Natural killer cell (primary cell): ENCODE measurements at regions not wholly inside any gene's neighbourhood (a gene's known extent, or its start where the extent isn't known, plus 50 kb on each side); places are given as distances from the start of the nearest gene placed in this dataset.

ENCODE experiments used
- ATAC-seq, 3 donors: fragments of 150-1000 bp in 2 of 3; fragments of 200-7000 bp in 1 of 3; cut with Tn5 transposase; 1 replicate in 1 of 3; 2 replicates in 2 of 3; pipeline ENCODE4 v1.10.0; 2021; ENCODE audit warnings: mild to moderate bottlenecking in 2 of 3, moderate library complexity in 2 of 3
- DNase-seq, 2 donors: peaks; one replicate each; pipeline versions ENCODE4 v3.0.0 to v3.0.0-alpha.2; 2013 to 2021; ENCODE audit warnings: mixed read lengths in 1 of 2
- H3K27ac ChIP-seq: one replicate; pipeline ENCODE4 v1.5.1; 2013; ENCODE audit warnings: mild to moderate bottlenecking, low read length
- H3K27me3 ChIP-seq: one replicate; pipeline ENCODE4 v1.6.1; 2013; ENCODE audit warnings: low read length; ENCODE audit not compliant: control insufficient read depth, insufficient read depth
- H3K36me3 ChIP-seq: one replicate; pipeline ENCODE4 v1.6.1; 2013; ENCODE audit warnings: low read length; ENCODE audit not compliant: control insufficient read depth, insufficient read depth
- H3K4me1 ChIP-seq: one replicate; pipeline ENCODE4 v1.6.1; 2013; ENCODE audit warnings: low read length; ENCODE audit not compliant: control insufficient read depth, insufficient read depth
- H3K4me3 ChIP-seq: one replicate; pipeline ENCODE4 v1.5.1; 2013; ENCODE audit warnings: low read length
- H3K9me3 ChIP-seq: one replicate; pipeline ENCODE4 v1.6.1; 2013; ENCODE audit warnings: low read length; ENCODE audit not compliant: control insufficient read depth, insufficient read depth
- H3K27ac Mint-ChIP-seq, 2 donors: one replicate each; pipeline ENCODE4 v1.8.0; 2022; ENCODE audit warnings: mild to moderate bottlenecking in 2 of 2, mixed read lengths in 2 of 2, moderate library complexity in 1 of 2
- H3K27me3 Mint-ChIP-seq, 2 donors: one replicate each; pipeline ENCODE4 v1.8.0; 2022; ENCODE audit warnings: low read depth in 2 of 2, mixed read lengths in 2 of 2
- H3K36me3 Mint-ChIP-seq: one replicate; pipeline ENCODE4 v1.8.0; 2022; ENCODE audit warnings: mixed read lengths
- H3K4me1 Mint-ChIP-seq, 2 donors: one replicate each; pipeline ENCODE4 v1.8.0; 2022; ENCODE audit warnings: mixed read lengths in 2 of 2
- H3K4me3 Mint-ChIP-seq: one replicate; pipeline ENCODE4 v1.8.0; 2022; ENCODE audit warnings: mild to moderate bottlenecking, moderate library complexity, mixed read lengths
- H3K9me3 Mint-ChIP-seq, 2 donors: one replicate each; pipeline ENCODE4 v1.8.0; 2022; ENCODE audit warnings: mixed read lengths in 2 of 2
- WGBS: methylation state at CpG from one replicate; pipeline ENCODE4 v1.1.7; 2013; ENCODE audit warnings: missing lambda C conversion rate; ENCODE audit not compliant: insufficient coverage; 5-methylcytosine and 5-hydroxymethylcytosine counted together
- intact Hi-C: fragments of 100-400 bp; cut with micrococcal nuclease; formaldehyde crosslinking; loops from one replicate; pipeline ENCODE4 v1.14.2; 2022
- TF ChIP-seq, protein P1 (sequence below): fragments of 200-600 bp; IDR thresholded peaks from one replicate; pipeline ENCODE4 v1.8.0; 2022; ENCODE audit warnings: antibody characterized with exemption

DNA sequence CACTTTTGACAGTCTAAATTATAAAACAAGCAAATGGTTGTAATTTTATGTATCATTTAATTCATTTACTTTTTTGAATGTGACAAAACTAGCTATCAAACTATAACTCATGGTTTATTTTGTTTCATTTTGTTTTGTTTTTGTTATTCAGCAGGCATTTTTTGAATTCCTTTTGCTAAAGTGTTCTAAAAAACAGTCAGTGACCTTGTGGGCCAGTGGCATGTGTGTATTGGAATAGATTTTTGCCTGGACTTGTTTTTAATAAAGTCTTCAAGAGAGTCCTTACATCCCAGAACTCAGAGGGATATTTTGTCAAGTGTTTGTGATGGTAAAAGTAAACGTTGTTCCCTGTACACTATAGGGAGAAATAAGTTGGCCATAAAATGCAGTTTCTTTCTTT is 369.7 kb upstream of the SYT1 start:
- WGBS: no CpG with 5 or more reads among the region's 1 CpG
- TF ChIP-seq, protein P1, sequence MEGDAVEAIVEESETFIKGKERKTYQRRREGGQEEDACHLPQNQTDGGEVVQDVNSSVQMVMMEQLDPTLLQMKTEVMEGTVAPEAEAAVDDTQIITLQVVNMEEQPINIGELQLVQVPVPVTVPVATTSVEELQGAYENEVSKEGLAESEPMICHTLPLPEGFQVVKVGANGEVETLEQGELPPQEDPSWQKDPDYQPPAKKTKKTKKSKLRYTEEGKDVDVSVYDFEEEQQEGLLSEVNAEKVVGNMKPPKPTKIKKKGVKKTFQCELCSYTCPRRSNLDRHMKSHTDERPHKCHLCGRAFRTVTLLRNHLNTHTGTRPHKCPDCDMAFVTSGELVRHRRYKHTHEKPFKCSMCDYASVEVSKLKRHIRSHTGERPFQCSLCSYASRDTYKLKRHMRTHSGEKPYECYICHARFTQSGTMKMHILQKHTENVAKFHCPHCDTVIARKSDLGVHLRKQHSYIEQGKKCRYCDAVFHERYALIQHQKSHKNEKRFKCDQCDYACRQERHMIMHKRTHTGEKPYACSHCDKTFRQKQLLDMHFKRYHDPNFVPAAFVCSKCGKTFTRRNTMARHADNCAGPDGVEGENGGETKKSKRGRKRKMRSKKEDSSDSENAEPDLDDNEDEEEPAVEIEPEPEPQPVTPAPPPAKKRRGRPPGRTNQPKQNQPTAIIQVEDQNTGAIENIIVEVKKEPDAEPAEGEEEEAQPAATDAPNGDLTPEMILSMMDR: no peak

DNA sequence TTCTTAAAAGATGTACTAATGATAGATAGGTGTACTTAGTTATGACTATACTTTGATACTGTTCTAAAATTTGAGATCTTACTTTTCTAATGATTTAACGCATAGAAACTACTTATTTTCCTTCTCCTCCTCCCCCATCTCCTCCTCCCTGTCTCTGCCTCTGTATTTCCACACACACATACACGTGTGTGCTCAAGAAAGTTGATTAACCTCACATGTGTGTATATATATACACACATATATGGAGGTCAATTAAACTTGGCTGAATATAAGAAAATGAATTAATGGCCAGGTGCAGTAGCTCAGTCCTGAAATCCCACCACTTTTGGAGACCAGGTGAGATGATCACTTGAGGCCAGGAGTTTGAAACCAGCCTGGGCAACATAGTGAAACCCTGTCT is 362.7 kb upstream of the SYT1 start:
- TF ChIP-seq, protein P1: no peak
- Mint-ChIP-seq H3K4me3 (no peak overlapping the region), H3K4me1 (no peaks in the 10 kb centered on the region), H3K9me3 (peaks cover 13 to 14% of the 10 kb centered on the region in 2 donors), H3K27me3 (no peaks in the 10 kb centered on the region), H3K36me3 (no peaks in the 10 kb centered on the region), H3K27ac (no peak overlapping the region)
- Histone ChIP-seq H3K36me3 (no peaks in the 10 kb centered on the region), H3K4me1 (no peaks in the 10 kb centered on the region), H3K9me3 (no peaks in the 10 kb centered on the region), H3K27ac (no peak overlapping the region), H3K4me3 (no peak overlapping the region), H3K27me3 (no peaks in the 10 kb centered on the region)
- WGBS: 83% methylated on average over 1 of the region's 2 CpGs
- DNase-seq: no peak
- intact Hi-C loops: no loop called here
- ATAC-seq: no peak

More for the DNA sequence above, 369.7 kb upstream of the SYT1 start:
- Mint-ChIP-seq H3K9me3 (peaks cover 8 to 11% of the 10 kb centered on the region in 2 donors), H3K27ac (no peak overlapping the region), H3K27me3 (no peaks in the 10 kb centered on the region), H3K4me1 (no peaks in the 10 kb centered on the region), H3K4me3 (no peak overlapping the region), H3K36me3 (no peaks in the 10 kb centered on the region)
- Histone ChIP-seq H3K9me3 (no peaks in the 10 kb centered on the region), H3K4me1 (no peaks in the 10 kb centered on the region), H3K36me3 (no peaks in the 10 kb centered on the region), H3K27ac (no peak overlapping the region), H3K27me3 (no peaks in the 10 kb centered on the region), H3K4me3 (no peak overlapping the region)
- intact Hi-C loops: no loop called here
- no peak for DNase-seq
- no peak for ATAC-seq

DNA sequence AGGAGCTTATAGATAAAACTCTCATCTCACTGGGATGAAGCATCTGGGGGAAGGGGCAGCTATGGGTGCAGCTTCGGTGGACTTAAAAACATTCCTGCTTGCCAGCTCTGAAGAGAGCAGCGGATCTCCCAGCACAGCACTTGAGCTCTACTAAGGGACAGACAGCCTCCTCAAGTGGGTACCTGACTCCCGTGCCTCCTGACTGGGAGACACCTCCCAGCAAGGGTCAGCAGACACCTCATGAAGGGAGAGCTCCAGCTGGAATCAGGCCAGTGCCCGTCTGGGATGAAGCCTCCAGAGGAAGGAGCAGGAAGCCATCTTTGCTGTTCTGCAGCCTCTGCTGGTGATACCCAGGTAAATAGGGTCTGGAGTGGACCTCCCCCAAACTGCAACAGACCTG is 345.2 kb upstream of the SYT1 start:
- Mint-ChIP-seq H3K27me3 (no peaks in the 10 kb centered on the region), H3K36me3 (no peaks in the 10 kb centered on the region), H3K4me1 (no peaks in the 10 kb centered on the region), H3K4me3 (no peak overlapping the region), H3K27ac (no peak overlapping the region), H3K9me3 (peaks cover 10 to 21% of the 10 kb centered on the region in 2 donors)
- 83% methylated on average over 4 of the region's 4 CpGs for whole genome bisulfite sequencing
- Histone ChIP-seq H3K27ac (no peak overlapping the region), H3K27me3 (no peaks in the 10 kb centered on the region), H3K4me3 (no peak overlapping the region), H3K4me1 (no peaks in the 10 kb centered on the region), H3K36me3 (no peaks in the 10 kb centered on the region), H3K9me3 (peaks cover 7% of the 10 kb centered on the region)
- ATAC-seq (no peak), DNase-seq (no peak)
- TF ChIP-seq, protein P1: no peak
- intact Hi-C loops: no loop called here

DNA sequence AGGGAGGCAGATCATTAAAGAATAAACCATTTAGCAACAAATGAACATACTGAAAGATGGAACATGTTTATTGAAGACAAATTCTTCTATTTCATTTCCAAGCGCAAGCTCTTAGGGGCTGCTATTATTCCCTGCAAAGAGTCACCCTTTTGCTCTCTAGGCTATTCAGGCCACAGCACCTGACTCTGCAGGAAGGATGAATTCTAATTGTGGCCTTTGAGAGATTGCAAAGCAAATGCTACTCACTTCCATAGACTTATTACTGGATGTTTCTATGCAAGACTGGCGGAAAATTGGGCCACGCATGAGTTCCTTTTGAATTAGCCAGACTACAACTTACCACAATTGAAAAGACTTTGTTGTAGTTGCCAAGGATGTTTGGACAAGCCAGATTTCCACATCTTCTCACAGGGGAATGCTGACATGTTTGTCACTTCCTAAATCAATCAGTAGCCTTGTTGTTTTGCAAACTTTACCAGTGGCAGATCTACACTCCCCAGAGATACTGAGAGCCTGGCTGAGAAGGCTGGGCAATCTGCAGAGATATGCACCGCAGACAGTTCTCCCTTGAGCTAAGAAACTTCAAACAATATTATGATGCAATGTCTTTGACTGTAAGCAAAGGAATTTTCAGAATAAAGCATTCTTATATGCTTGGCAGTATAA is 334.3 kb upstream of the SYT1 start:
- ATAC-seq (no peak), DNase-seq (no peak)
- Histone ChIP-seq H3K36me3 (no peaks in the 10 kb centered on the region), H3K27me3 (no peaks in the 10 kb centered on the region), H3K27ac (no peak overlapping the region), H3K9me3 (peaks cover 2% of the 10 kb centered on the region), H3K4me1 (no peaks in the 10 kb centered on the region), H3K4me3 (no peak overlapping the region)
- intact Hi-C loops: no loop called here
- Mint-ChIP-seq H3K27ac (no peak overlapping the region), H3K4me1 (no peaks in the 10 kb centered on the region), H3K4me3 (no peak overlapping the region), H3K9me3 (peaks cover 10 to 13% of the 10 kb centered on the region in 2 donors), H3K36me3 (no peaks in the 10 kb centered on the region), H3K27me3 (no peaks in the 10 kb centered on the region)
- WGBS: 74% methylated on average over 3 of the region's 4 CpGs
- TF ChIP-seq, protein P1: no peak
